ENCODE measurements at regions not wholly inside any gene's neighbourhood (a gene's known extent, or its start where the extent isn't known, plus 50 kb on each side); places are given as distances from the start of the nearest gene placed in this dataset.

DNA sequence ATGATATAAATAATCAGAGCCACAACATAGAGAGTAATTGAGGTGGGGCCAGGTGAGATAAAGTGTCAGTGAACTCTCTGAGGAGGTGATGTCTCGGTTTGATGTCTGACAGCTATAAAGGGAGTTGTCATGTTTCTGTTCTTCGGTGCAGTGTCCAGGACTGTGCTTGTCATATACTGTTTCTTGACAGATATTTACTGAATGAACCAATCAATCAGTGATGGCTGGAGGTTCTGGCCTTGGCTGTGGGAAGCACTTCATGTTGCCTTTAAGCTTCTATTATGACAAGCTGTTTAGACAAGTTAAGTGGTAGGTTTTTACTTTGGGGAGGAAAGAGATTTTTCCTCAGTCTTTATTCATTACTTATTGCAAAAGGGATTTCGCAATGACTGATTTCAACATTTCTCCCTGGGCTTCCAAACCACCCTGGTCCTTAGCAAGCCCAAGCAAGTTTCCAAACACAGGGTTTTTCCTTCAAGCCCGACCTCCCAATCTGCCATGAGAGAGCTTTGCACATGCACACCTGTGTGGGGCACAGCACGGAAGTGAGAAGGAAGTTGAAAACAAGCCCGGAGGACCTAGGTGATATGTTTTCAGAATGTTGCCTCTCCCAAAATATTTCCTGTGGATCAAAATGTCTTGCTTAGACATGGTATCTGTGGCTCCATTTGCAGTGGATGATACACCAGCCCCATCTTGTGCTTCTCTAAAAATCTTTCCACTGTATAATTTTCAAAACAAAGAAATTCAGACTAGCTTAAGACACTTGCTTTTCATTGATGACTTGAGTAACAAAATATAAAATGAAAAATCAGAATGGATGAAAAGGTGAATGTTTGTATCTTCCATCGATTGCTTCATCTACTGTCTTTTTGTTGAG, 567.3 kb upstream of the BTBD3 start:
- no peak for DNase-seq (ENCODE audit: low spot score)

DNA sequence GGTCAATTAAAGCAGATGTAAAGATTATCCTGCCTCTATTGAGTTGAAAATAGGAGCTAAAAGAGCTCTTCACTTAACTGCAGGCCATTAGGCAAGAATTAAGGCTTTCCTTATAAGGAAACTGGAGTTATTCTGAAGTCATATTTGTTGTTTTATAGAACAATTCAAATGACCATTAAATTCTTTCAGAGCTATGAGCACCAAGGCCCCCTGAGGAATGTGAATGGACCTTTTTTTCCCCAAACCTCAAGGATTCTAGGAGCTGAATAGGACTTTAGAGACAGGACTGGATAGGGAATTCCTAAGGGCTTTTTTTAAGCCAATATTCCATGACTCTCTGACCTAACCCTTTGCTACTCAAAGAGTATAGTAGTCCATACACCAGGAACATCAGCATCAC, 565.7 kb upstream of the BTBD3 start:
- no peak for DNase-seq (ENCODE audit: low spot score)

DNA sequence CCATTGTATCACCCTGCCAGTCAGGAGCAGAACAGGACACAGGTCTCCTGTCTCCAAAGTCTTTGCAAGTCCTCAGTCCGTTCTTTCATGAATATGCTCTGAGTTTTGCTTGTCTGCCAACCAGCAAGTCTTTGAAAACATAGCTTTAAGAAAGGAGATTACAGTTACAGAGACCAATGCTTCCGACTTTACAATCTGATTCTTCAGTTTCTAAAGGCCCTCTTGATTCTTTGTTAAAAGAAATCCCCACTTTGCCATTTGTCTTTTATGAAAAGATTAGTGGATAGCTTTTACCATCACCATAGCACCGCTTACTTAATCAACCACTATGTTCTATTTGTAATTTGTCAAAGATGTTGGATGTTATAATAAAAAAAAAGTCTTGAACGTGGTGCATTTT, 562.8 kb upstream of the BTBD3 start:
- DNase-seq (ENCODE audit: low spot score) = no peak

DNA sequence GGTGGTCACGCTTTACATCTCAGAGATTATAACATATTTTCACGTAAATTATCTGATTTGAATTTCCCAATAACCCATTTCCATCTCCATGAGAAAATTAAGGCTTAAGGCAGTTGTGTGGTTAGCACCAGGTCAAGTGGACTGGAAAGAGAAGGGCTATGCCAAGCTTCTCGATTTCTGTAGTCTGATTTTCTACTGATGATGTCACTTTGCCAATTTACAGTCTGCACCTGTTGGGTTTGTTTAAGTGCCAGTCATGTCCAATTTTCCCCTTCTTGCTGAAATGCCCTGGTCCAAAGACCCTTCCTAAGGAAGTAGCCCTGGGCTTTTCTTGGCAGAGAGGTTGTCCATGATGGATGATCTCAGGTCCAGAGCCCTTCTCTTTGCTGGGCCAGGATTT, 562.3 kb upstream of the BTBD3 start:
- no peak for DNase-seq (ENCODE audit: low spot score)

DNA sequence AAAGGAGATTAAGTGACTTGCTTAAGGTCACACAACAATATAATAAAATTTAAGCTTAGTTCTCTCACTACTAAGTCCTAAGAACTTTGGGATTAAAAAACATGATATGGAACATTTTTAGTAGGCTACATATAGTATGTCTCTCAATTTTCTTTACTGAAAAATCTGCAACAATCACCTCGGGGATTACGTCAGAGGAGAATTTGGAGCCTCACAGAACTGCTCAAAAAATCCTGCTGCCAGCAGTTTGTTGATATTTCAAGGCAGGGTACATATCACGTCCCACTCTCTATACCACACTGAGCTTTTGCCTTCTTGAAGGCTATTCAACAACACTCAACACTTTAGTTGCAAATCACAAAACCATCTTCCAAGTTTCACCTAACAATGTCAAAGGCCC, 561.6 kb upstream of the BTBD3 start:
- no peak for DNase-seq (ENCODE audit: low spot score)

DNA sequence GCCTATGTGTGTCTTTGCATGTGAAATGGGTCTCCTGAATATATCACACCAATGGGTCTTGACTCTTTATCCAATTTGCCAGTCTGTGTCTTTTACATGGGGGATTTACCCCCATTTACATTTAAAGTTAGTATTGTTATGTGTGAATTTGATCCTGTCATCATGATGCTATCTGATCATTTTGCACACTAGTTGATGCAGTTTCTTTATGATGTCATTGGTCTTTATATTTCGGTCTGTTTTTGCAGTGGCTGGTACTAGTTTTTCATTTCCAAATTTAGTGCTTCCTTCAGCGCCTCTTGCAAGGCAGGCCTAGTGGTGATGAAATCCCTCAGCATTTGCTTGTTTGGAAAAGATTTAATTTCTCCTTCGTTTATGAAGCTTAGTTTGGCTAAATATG, 555.2 kb upstream of the BTBD3 start:
- DNase-seq (ENCODE audit: low spot score) = no peak

DNA sequence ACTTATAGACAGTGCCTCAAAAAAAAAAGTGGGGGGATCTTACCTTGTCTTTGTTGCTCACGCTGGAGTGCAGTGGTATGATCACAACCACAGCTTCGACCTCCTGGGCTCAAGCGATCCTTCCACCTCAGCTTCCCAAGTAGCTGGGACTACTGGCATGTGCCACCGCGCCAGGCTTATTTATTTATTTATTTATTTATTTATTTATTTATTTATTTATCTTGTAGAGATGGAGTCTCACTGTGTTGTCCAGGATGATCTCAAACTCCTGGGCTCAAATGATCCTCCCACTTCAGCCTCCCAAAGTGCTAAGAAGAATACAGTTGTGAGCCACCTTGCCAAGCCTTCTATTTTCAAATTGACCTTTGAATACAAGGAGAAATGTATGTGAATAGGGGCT, 553.0 kb upstream of the BTBD3 start:
- DNase-seq (ENCODE audit: low spot score) = no peak

DNA sequence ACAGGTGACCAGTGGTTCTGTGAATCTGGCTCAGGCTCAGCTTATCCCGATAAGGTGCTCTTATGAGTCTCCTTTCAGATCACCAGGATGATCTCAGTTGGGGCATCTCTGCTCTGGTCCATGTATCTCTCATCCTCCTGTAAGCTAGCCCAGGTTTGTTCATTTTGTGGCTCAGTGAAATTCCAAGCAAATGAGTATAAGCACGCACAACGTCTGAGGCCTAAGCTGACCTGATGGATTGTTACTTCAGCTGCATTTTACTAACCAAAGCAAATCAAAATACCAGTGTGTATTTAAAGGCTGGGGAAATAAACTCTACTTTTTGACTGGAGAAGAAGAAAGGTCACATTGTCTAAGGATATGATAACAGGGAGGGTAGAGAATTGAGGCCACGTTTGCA, 551.0 kb upstream of the BTBD3 start:
- DNase-seq (ENCODE audit: low spot score) = no peak

DNA sequence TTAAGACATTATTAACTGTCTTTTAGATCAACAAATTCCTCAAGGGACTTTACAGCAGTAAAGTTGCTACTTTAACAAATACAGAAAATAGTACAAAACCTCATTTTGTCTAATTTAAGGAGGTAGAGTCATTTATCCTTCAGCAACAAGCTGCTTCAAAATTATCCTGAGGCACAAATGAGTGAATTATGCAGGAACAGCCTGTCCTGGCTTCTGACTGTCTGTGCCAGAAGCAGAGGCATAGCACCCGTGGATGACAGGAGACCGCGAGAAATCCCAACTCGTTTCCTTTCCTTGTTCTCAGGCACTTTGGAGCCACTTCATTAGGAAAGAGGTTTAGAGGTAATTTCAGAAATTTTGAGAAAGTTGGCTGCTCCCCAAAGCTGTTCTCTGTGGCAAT, 549.2 kb upstream of the BTBD3 start:
- no peak for DNase-seq (ENCODE audit: low spot score)

DNA sequence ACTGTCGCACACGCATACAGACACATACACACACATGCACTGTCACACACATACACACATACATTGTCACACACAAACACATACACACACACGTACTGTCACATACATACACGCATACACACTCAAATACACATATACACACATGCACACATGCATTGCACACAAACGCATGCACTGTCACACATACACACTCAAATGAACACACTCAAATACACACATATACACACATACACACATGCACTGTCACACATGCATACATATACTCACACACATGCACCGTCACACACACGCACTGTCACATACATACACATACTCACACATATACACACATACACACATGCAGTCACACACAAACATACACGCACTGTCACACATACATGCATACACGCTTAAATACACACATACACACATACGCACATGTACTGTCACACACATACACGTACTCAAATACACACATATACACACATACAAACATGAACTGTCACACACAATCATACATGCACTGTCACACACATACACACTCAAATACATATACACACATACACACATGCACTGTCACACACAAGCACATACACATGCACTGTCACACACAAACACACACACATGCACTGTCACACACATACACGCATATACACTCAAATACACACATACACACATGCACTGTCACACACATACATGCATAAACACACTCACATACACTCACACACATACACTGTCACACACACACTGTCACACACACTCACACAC, 548.6 kb upstream of the BTBD3 start:
- no peak for DNase-seq (ENCODE audit: low spot score)

DNA sequence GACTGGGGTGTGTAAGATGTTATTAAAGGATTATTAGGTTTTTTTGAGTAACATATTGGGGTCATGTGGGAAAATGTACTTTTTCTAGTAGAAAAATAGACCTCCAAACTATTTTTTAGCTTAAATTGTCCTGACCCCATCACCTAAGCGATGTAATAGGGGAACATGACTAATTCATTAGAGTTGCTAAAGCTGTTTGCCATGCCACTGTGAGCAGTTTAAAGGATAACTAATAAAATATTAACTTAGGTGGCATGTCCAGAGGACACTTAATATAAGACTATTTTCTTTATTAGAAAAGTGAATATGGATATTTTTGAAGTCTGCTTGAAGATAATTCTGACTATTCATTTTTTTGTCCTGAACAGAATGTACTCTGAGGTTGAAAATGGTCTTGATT, 545.9 kb upstream of the BTBD3 start:
- no peak for DNase-seq (ENCODE audit: low spot score)

DNA sequence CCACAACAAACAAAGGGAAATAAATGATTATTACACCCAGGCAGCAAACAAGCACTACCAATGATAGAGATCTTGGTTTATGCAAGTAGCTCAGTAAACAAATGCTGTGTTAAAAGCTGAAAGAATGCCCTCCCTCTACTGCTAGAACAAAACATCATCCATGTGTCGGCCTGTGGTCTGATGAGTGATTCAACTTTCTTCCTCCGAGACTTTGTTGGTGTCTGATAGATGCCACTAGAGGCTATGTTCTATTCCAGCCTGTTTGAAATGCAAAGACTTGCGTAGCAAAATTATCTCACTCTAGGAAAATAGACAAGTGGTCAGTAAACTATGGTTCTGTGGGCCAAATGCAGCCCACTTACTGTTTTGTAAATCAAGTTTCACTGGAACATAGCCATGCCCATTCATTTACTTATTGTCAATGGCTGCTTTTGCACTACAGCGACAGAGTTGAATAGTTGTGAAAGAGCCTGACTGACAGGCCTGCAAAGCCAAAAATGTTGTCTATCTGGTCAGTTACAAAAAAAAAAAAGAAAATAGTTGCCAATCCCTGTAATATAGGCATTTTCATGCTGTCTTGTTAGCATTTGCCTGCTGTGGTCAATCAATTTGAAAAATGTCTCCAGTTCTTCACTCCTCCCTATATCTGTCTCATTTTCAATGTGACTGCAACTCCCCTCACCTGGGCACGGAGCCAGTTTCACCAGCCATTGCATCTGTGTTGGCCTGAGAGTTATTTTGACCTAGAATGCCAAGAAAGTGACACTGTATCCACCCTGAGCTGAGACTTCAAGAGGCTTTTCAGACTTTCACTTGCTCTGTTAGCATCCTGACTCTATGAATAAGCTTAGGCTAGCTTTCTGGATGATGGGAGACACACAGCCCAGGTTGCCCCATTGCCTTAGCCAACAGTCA, 544.6 kb upstream of the BTBD3 start:
- DNase-seq (ENCODE audit: low spot score) = no peak

DNA sequence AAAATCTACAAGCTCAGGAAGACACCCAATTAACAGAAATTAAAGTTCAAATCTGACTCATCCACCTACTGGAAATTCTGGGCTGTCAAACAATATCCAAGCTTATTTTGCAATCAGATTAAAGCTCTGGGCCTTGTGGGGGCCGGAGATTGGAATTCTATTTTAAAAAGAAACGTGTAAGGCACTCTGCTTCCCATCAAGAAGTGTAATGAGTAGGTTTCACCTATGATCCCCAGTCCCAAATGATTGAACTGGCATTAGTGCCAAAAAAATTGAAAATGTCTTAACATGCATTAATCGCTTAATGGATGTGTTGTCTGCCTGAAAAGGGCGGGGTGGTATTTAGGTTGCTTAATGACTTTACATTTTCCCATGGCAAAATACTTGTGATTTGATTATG, 542.4 kb upstream of the BTBD3 start:
- DNase-seq (ENCODE audit: low spot score) = no peak

DNA sequence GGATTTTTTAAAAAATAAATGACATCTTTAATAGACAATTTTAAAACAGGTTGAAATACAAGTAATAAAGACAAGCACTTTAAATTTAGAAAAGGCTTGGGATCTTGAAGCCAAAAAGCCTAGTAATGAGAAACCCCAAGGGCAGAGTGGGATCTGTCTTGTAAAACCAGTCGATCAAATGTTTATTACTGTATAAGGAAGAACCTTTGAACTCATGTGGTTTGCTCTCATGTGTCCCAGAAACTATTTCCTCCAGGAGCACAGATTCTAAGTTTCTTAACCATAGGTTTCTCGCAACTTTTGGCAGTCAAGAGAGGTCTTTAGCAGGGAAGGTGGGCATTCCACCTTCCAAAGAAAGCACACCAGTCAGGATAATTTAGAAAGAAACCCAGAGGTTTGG, 541.7 kb upstream of the BTBD3 start:
- DNase-seq (ENCODE audit: low spot score) = no peak

DNA sequence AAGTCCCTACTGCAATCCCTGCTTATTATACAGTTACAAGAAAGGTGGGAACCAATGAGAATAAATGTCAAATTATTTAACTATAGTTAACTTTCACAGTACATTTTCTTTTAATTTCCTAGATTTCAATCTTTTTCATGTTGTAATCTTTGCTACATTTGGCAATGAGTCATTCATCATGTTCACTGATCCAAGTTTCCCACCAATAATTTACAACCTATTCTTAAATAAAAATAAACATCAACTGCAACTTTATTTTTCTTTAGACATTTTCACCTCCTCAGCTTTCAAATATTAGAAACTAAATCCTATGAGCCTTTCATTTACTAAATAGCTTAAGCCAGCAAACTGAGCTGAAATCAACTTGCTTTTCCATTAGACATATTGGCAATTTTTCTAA, 541.3 kb upstream of the BTBD3 start:
- no peak for DNase-seq (ENCODE audit: low spot score)

DNA sequence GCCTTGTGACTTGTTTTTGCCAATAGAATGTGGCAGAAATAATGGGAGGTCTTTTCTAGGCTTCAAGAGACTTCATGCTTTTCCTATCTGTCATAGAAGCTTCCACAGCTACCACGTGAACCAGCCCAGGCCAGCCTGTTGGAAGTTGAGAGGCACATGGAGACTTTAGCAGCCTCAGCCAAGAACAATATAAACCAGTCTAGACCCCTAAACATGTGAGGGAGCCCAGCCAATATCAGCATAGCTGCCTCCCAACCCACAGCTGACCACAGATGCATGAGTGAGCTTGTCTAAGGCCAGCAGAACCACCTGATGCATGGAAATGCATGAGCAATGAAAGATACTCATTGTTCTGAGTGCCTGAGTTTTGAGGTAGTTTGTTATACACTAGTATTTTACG, 540.7 kb upstream of the BTBD3 start:
- DNase-seq (ENCODE audit: low spot score) = no peak

DNA sequence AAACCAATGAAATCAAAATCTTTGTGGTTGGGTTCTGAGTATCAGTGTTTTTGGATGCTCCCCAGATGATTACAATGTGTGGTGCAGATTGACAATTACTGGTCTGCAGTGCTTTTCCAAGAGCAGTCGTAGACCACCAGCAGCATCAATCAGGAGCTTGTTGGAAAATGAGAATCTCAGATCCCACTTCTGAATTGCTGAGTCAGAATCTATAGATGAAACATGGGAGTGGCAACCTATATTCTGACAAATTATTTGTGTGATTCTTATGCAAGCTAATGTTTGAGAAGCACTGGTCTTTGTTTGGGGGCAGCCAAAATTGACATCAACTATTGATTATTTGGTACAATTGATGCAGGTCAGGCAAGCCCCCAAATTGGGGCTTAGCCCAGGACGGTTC, 539.9 kb upstream of the BTBD3 start:
- DNase-seq (ENCODE audit: low spot score) = no peak

DNA sequence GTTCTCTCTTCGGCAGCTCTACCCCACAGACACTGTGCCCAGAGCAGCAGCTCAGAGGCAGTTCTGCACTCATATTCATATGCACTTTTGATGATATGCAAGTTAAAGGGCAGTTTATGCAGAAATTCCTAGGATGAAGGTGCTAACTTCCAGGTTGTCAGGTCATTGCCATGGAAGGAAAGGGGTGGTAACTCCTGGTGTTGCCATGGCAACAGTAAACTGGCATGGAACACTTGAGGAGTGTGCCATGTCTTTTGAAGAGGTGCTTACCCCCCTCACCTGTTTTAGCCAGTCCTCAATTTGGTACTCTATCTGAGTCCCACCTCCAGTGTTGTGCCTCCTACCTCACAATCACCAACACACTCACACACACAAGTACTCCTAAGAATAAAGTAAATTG, 539.4 kb upstream of the BTBD3 start:
- no peak for DNase-seq (ENCODE audit: low spot score)

DNA sequence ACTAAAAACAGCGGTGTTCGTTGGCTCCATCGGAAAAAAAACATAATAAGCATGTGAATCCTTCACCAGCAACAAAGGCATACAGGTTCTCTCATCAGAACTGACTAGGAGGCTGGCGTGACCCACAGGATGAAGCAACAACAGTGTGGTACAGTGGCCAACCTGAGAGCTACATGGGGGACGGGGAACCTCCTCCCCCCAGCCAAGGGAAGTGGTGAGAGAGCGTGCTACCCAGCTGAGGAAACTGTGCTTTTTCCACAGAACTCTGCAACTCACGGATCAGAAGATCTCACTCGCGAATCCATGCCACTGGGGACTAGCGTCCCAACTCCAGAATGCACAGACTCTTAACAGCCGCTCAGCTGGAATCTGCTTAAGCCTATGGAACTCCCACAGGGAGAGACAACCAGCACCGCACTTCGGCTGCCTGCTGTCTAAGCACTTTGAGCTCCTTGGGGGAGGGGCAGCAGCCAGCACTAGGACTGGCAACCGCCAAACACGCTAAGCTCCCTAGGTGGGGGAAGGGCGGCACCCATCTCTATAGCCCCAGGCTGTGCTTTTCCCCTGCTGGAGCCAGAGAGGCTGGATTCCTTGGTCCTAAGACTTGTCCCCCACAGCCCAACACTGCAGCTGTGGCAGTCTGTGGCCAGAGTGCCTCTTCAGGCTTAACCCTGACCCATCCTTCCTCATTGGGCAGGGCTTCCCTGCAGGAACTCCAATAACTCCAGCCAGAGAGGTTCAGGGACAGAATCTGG, 538.3 kb upstream of the BTBD3 start:
- no peak for DNase-seq (ENCODE audit: low spot score)

DNA sequence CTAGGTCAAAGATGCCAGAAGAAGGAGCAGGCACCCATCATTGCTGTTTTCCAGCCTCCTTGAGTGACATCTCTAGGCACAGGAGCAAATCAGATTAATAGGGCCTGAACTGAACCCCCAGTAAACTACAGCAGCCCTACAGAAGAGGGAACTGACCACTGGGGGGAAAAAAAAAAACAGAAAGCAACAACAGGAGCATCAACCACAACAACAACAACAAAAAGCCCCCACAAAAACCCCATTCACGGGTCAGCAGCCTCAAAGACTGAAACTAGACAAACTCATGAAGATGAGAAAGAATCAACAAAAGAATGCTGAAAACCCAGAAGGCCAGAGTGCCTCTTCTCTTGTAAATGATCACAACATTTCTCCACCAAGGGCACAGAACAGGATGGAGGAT, 537.4 kb upstream of the BTBD3 start:
- DNase-seq (ENCODE audit: low spot score) = no peak

DNA sequence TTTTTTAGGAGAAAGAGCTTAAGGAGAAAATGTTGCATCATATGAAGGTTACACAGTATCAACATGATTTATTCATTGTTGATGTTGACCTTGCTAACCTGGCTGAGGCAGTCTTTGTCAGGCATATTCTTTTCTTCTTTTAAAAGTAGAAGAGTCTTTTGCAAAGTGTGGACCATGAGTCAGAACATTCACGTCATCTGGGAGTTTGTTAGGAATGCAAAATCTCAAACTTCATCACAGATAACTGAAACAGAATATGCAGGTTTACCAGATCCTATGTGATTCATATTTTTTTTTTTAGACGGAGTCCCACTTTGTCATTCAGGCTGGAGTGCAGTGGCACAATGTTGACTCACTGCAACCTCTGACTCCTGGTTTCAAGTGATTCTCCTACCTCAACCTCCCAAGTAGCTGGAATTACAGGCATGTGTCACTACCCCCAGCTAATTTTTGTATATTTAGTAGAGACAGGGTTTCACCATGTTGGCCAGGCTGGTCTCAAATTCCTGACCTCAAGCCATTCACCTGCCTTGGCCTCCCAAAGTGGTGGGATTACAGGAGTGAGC, 530.4 kb upstream of the BTBD3 start:
- DNase-seq (ENCODE audit: low spot score) = no peak

DNA sequence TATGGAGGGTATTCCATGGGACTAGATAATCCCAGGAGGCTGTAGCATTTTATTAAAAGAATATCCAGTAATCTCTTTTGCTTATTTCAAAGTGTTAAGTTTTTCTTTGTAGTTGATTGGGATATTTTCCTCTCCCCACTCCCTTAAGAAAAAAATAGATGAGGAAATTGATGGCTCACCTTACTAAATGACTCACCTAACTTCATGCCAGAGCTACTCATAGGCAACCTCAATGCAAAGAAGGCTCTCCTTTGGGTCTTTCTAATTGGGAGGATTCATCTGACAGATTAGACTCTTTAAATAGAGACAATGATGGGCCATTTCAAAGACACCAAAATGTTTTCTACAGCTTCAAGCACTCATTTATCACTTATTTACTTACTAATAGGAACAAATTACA, 528.5 kb upstream of the BTBD3 start:
- no peak for DNase-seq (ENCODE audit: low spot score)

All from NAMALWA (cell line).